Rectal smooth muscle tissue (tissue), 1 donor: ENCODE measurements at regions not wholly inside any gene's neighbourhood (a gene's known extent, or its start where the extent isn't known, plus 50 kb on each side); places are given as distances from the start of the nearest gene placed in this dataset.

Experiments used
- H3K27ac ChIP-seq: one replicate; pipeline ENCODE4 v1.7.0; 2013; ENCODE audit warnings: low read depth, low read length, inconsistent platforms
- H3K27me3 ChIP-seq: one replicate; pipeline ENCODE4 v1.7.0; 2013; ENCODE audit warnings: low read length; ENCODE audit not compliant: control insufficient read depth, insufficient read depth
- H3K36me3 ChIP-seq: one replicate; pipeline ENCODE4 v1.7.0; 2013; ENCODE audit warnings: low read length; ENCODE audit not compliant: control insufficient read depth, insufficient read depth
- H3K4me1 ChIP-seq: one replicate; pipeline ENCODE4 v1.7.0; 2013; ENCODE audit warnings: low read length; ENCODE audit not compliant: control insufficient read depth, insufficient read depth
- H3K4me3 ChIP-seq: one replicate; pipeline ENCODE4 v1.7.0; 2013; ENCODE audit warnings: low read length
- H3K9ac ChIP-seq: one replicate; pipeline ENCODE4 v1.7.0; 2013; ENCODE audit warnings: low read length

- no peak overlapping the region for H3K4me3 ChIP-seq
- no peak overlapping the region for H3K27ac ChIP-seq
- no peaks in the 10 kb centered on the region for H3K27me3 ChIP-seq
- H3K36me3 ChIP-seq: no peaks in the 10 kb centered on the region
- H3K4me1 ChIP-seq: no peaks in the 10 kb centered on the region
- H3K9ac ChIP-seq: no peak overlapping the region
These were observed 52.5 kb upstream of the SLC14A2 start for GRCh38 chr18:45562567-45563479.

- H3K4me1 ChIP-seq: no peaks in the 10 kb centered on the region
- H3K27ac ChIP-seq: no peak overlapping the region
- no peak overlapping the region for H3K9ac ChIP-seq
- no peaks in the 10 kb centered on the region for H3K36me3 ChIP-seq
- H3K4me3 ChIP-seq: no peak overlapping the region
- H3K27me3 ChIP-seq: no peaks in the 10 kb centered on the region
These were observed 49.9 kb upstream of the SLC14A2 start for GRCh38 chr18:45565280-45565970.
